C4-2B (cell line): ENCODE measurements at regions not wholly inside any gene's neighbourhood (a gene's known extent, or its start where the extent isn't known, plus 50 kb on each side); places are given as distances from the start of the nearest gene placed in this dataset.

ENCODE experiments used
- H3K27ac ChIP-seq: fragments of 450-650 bp; 2 replicates; pipeline ENCODE4 v1.5.1; 2017
- CTCF ChIP-seq: fragments of 450-650 bp; conservative IDR thresholded peaks from 2 replicates; pipeline ENCODE4 v1.5.1; 2017; ENCODE audit warnings: mild to moderate bottlenecking
- ZFX ChIP-seq: fragments of 450-650 bp; IDR thresholded peaks from 2 replicates; pipeline ENCODE4 v1.6.1; 2017

- TF ChIP-seq ZFX (no peak), CTCF (no peak)
- no peak overlapping the region for H3K27ac ChIP-seq
These were observed 1652.0 kb downstream of the NCAM2 start for GRCh38 chr21:22650226-22650625.

GRCh38 chr21:22657781-22658180 lies 1659.6 kb downstream of the NCAM2 start:
- no peak overlapping the region for H3K27ac ChIP-seq
- TF ChIP-seq CTCF, result no peak
- TF ChIP-seq ZFX, result no peak

- no peak overlapping the region for H3K27ac ChIP-seq
- TF ChIP-seq CTCF (no peak), ZFX (no peak)
These were observed 1671.9 kb downstream of the NCAM2 start for GRCh38 chr21:22670148-22670547.

GRCh38 chr21:22679207-22679606 lies 1681.0 kb downstream of the NCAM2 start:
- TF ChIP-seq CTCF (no peak), ZFX (no peak)
- H3K27ac ChIP-seq, result no peak overlapping the region

- H3K27ac ChIP-seq, result no peak overlapping the region
- no peak for TF ChIP-seq ZFX
These were observed 1693.4 kb downstream of the NCAM2 start for GRCh38 chr21:22691658-22692057.

- TF ChIP-seq ZFX (no peak), CTCF (no peak)
- H3K27ac ChIP-seq, result no peak overlapping the region
These were observed 1705.3 kb downstream of the NCAM2 start for GRCh38 chr21:22703521-22703920.

GRCh38 chr21:22710721-22711120 lies 1712.5 kb downstream of the NCAM2 start:
- H3K27ac ChIP-seq, result no peak overlapping the region
- TF ChIP-seq CTCF (no peak), ZFX (no peak)

GRCh38 chr21:22711636-22712035 lies 1713.4 kb downstream of the NCAM2 start:
- H3K27ac ChIP-seq, result no peak overlapping the region
- TF ChIP-seq ZFX (no peak), CTCF (no peak)
